ENCODE measurements at regions not wholly inside any gene's neighbourhood (a gene's known extent, or its start where the extent isn't known, plus 50 kb on each side); places are given as distances from the start of the nearest gene placed in this dataset.

GRCh38 chr13:72657379-72657778 lies 70.0 kb downstream of the MZT1 start:
- no peak for DNase-seq

- no peak for DNase-seq
Measured at GRCh38 chr13:72656357-72656756, 71.1 kb downstream of the MZT1 start.

- no peak for DNase-seq
Measured at GRCh38 chr13:72653506-72653905, 73.9 kb downstream of the MZT1 start.

GRCh38 chr13:72652681-72653080 lies 74.7 kb downstream of the MZT1 start:
- DNase-seq: no peak

GRCh38 chr13:72651144-72651543 lies 76.3 kb downstream of the MZT1 start:
- no peak for DNase-seq

GRCh38 chr13:72650051-72650700 lies 77.3 kb downstream of the MZT1 start:
- DNase-seq: no peak

GRCh38 chr13:72648513-72649065 lies 78.8 kb downstream of the MZT1 start:
- DNase-seq: no peak

- no peak for DNase-seq
Measured at GRCh38 chr13:72647422-72647821, 80.0 kb downstream of the MZT1 start.

GRCh38 chr13:72645521-72645920 lies 81.9 kb downstream of the MZT1 start:
- no peak for DNase-seq

GRCh38 chr13:72643311-72643989 lies 84.0 kb downstream of the MZT1 start:
- no peak for DNase-seq

- DNase-seq: no peak
Measured at GRCh38 chr13:72639377-72639776, 88.1 kb downstream of the MZT1 start.

GRCh38 chr13:72638059-72638815 lies 89.2 kb downstream of the MZT1 start:
- no peak for DNase-seq

GRCh38 chr13:72637561-72637960 lies 89.9 kb downstream of the MZT1 start:
- no peak for DNase-seq

- DNase-seq: no peak
Measured at GRCh38 chr13:72634859-72635258, 92.6 kb downstream of the MZT1 start.

- DNase-seq: no peak
Measured at GRCh38 chr13:72622546-72622945, 104.9 kb downstream of the MZT1 start.

- DNase-seq: no peak
Measured at GRCh38 chr13:72620874-72621273, 106.6 kb downstream of the MZT1 start.

- no peak for DNase-seq
Measured at GRCh38 chr13:72617951-72618350, 109.5 kb downstream of the MZT1 start.

GRCh38 chr13:72617186-72617585 lies 110.2 kb downstream of the MZT1 start:
- DNase-seq: no peak

GRCh38 chr13:72610251-72610891 lies 117.1 kb downstream of the MZT1 start:
- peak; percentile 4 for DNase-seq

GRCh38 chr13:72599178-72599743 lies 128.2 kb downstream of the MZT1 start:
- no peak for DNase-seq

- DNase-seq: no peak
Measured at GRCh38 chr13:72590091-72590740, 137.2 kb downstream of the MZT1 start.

GRCh38 chr13:72586518-72586917 lies 140.9 kb downstream of the MZT1 start:
- DNase-seq: no peak
